DMS 273 treated with DMSO at 0.1 percent for 48 hours (cell line): ENCODE measurements at regions not wholly inside any gene's neighbourhood (a gene's known extent, or its start where the extent isn't known, plus 50 kb on each side); places are given as distances from the start of the nearest gene placed in this dataset.

Experiments
- DNase-seq: peaks from one replicate; lab custom pipeline; 2025; lab: John Stamatoyannopoulos, UW

GRCh38 chr2:221102896-221103688 is 469.0 kb downstream of the EPHA4 start:
- DNase-seq: no peak

GRCh38 chr2:221103930-221104329 is 468.2 kb downstream of the EPHA4 start:
- no peak for DNase-seq

- DNase-seq: peak; percentile 80
These were observed 467.7 kb downstream of the EPHA4 start for GRCh38 chr2:221104361-221104811.

- no peak for DNase-seq
These were observed 465.9 kb downstream of the EPHA4 start for GRCh38 chr2:221106241-221106640.

- no peak for DNase-seq
These were observed 464.7 kb downstream of the EPHA4 start for GRCh38 chr2:221107424-221107823.

GRCh38 chr2:221109552-221109951 is 462.6 kb downstream of the EPHA4 start:
- DNase-seq: no peak

- DNase-seq: no peak
These were observed 460.4 kb downstream of the EPHA4 start for GRCh38 chr2:221111739-221112138.

GRCh38 chr2:221112744-221113143 is 459.4 kb downstream of the EPHA4 start:
- no peak for DNase-seq

- no peak for DNase-seq
These were observed 456.2 kb downstream of the EPHA4 start for GRCh38 chr2:221115944-221116343.

GRCh38 chr2:221120643-221121042 is 451.5 kb downstream of the EPHA4 start:
- no peak for DNase-seq

- no peak for DNase-seq
These were observed 448.7 kb downstream of the EPHA4 start for GRCh38 chr2:221123396-221123795.

- DNase-seq: peak; percentile 82
These were observed 447.4 kb downstream of the EPHA4 start for GRCh38 chr2:221124532-221125240.

GRCh38 chr2:221125691-221126090 is 446.4 kb downstream of the EPHA4 start:
- DNase-seq: no peak

GRCh38 chr2:221129657-221130056 is 442.4 kb downstream of the EPHA4 start:
- no peak for DNase-seq

- no peak for DNase-seq
These were observed 441.7 kb downstream of the EPHA4 start for GRCh38 chr2:221130431-221130830.

- DNase-seq: no peak
These were observed 438.2 kb downstream of the EPHA4 start for GRCh38 chr2:221133941-221134340.

- DNase-seq: no peak
These were observed 437.4 kb downstream of the EPHA4 start for GRCh38 chr2:221134718-221135117.

GRCh38 chr2:221135699-221136098 is 436.4 kb downstream of the EPHA4 start:
- no peak for DNase-seq

GRCh38 chr2:221137385-221137784 is 434.7 kb downstream of the EPHA4 start:
- no peak for DNase-seq

- no peak for DNase-seq
These were observed 429.8 kb downstream of the EPHA4 start for GRCh38 chr2:221142341-221142740.

GRCh38 chr2:221143231-221143630 is 428.9 kb downstream of the EPHA4 start:
- DNase-seq: no peak

- no peak for DNase-seq
These were observed 427.2 kb downstream of the EPHA4 start for GRCh38 chr2:221144909-221145308.

- no peak for DNase-seq
These were observed 426.7 kb downstream of the EPHA4 start for GRCh38 chr2:221145396-221145795.
